OCI-LY1 (cell line): ENCODE measurements at regions not wholly inside any gene's neighbourhood (a gene's known extent, or its start where the extent isn't known, plus 50 kb on each side); places are given as distances from the start of the nearest gene placed in this dataset.

Source experiments
- EZH2 ChIP-seq: fragments of 200-600 bp; sonication (generic), shearing (Covaris generic); IDR thresholded peaks from 2 replicates; pipeline ENCODE4 v1.8.0; 2017; ENCODE audit warnings: borderline replicate concordance, mixed run types, mild to moderate bottlenecking, antibody characterized with exemption, low read length, moderate library complexity, mixed read lengths
- TF ChIP-seq, protein P1 (sequence below): fragments of 200-600 bp; sonication (generic), shearing (Covaris generic); IDR thresholded peaks from 2 replicates; pipeline ENCODE4 v1.5.1; 2017; ENCODE audit warnings: mild to moderate bottlenecking, antibody characterized with exemption, low read length, moderate library complexity, mixed read lengths

DNA sequence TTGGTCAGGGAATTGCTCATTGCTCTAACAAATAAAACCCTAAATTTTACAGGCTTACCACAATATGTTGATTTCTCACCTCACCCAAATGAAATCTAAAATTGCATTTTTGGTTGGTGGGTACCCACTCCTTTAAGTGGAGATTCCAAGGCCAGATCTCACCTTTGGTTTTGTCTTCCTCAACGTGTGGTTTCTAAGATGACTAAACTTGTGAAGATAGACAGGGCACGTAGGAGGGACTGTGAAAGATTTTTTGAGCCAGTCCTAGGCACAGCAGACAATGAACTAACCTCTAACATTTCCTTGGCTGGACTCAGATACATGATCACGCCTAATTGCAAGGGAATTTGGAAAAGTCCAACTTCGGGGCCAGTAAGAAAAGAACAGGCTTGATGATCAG is 1003.9 kb downstream of the FLRT2 start:
- TF ChIP-seq, protein P1, sequence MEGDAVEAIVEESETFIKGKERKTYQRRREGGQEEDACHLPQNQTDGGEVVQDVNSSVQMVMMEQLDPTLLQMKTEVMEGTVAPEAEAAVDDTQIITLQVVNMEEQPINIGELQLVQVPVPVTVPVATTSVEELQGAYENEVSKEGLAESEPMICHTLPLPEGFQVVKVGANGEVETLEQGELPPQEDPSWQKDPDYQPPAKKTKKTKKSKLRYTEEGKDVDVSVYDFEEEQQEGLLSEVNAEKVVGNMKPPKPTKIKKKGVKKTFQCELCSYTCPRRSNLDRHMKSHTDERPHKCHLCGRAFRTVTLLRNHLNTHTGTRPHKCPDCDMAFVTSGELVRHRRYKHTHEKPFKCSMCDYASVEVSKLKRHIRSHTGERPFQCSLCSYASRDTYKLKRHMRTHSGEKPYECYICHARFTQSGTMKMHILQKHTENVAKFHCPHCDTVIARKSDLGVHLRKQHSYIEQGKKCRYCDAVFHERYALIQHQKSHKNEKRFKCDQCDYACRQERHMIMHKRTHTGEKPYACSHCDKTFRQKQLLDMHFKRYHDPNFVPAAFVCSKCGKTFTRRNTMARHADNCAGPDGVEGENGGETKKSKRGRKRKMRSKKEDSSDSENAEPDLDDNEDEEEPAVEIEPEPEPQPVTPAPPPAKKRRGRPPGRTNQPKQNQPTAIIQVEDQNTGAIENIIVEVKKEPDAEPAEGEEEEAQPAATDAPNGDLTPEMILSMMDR: no peak
- no peak for TF ChIP-seq EZH2
